ENCODE measurements at regions not wholly inside any gene's neighbourhood (a gene's known extent, or its start where the extent isn't known, plus 50 kb on each side); places are given as distances from the start of the nearest gene placed in this dataset.

DNA sequence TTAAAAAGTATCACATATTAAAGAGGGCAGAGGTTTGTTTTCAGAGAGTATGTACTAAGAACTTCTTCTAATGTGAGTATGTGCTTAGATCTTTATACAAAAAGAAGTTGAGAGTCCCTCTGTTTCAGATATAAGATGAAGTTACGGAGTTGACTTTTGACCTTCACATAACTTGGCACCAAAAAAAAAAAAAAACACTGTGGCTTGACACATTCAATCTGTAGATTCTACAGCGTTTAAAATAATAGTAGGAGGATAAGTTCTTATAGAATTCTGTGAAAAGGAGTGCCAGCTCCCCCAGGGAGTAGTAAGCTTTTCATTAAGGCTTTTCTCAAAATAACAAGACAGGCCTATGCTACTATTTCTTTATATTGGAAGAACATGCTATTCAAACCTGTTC, 105.4 kb upstream of the LRP1B start:
- H4K20me1 ChIP-seq (ENCODE audit: control insufficient read depth, extremely low read depth, insufficient read depth, low read length): no peaks in the 10 kb centered on the region
- no peaks in the 10 kb centered on the region for H3K27me3 ChIP-seq (ENCODE audit: control insufficient read depth, insufficient read depth, low read length)
- H3K9ac ChIP-seq (ENCODE audit: insufficient read depth, low read length): no peak overlapping the region
- H3K4me3 ChIP-seq (replicated peaks in 1 of 4; ENCODE audit: control extremely low read depth in 1 of 4, insufficient read depth in 1 of 4, low read depth in 3 of 4, low read length in 4 of 4): no peak overlapping the region
- no peak overlapping the region for H3K4me2 ChIP-seq (ENCODE audit: extremely low read depth, insufficient read depth, low read length)
- no peak overlapping the region for H2AFZ ChIP-seq (ENCODE audit: low read length)
- no peaks in the 10 kb centered on the region for H3K36me3 ChIP-seq (ENCODE audit: control insufficient read depth, insufficient read depth, low read length)
- no peak for TF ChIP-seq EZH2 (IDR thresholded peaks at IDR 0.05; ENCODE audit: low read length, missing control alignments)
- TF ChIP-seq, protein P1, sequence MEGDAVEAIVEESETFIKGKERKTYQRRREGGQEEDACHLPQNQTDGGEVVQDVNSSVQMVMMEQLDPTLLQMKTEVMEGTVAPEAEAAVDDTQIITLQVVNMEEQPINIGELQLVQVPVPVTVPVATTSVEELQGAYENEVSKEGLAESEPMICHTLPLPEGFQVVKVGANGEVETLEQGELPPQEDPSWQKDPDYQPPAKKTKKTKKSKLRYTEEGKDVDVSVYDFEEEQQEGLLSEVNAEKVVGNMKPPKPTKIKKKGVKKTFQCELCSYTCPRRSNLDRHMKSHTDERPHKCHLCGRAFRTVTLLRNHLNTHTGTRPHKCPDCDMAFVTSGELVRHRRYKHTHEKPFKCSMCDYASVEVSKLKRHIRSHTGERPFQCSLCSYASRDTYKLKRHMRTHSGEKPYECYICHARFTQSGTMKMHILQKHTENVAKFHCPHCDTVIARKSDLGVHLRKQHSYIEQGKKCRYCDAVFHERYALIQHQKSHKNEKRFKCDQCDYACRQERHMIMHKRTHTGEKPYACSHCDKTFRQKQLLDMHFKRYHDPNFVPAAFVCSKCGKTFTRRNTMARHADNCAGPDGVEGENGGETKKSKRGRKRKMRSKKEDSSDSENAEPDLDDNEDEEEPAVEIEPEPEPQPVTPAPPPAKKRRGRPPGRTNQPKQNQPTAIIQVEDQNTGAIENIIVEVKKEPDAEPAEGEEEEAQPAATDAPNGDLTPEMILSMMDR (conservative IDR thresholded peaks at IDR 0.05 in 1 of 2, IDR thresholded peaks at IDR 0.05 in 1 of 2; ENCODE audit: low read depth in 1 of 2, low read length in 2 of 2): no peak
- H3K79me2 ChIP-seq (ENCODE audit: control insufficient read depth, insufficient read depth, low read length): no peaks in the 10 kb centered on the region
- H3K27ac ChIP-seq (ENCODE audit: insufficient read depth, low read length): no peak overlapping the region
- no peaks in the 10 kb centered on the region for H3K4me1 ChIP-seq (ENCODE audit: control insufficient read depth, extremely low read depth, insufficient read depth, low read length)
- DNase-seq (ENCODE audit: low read depth in 2 of 2): no peak
- H3K9me3 ChIP-seq (ENCODE audit: control insufficient read depth, insufficient read depth, low read depth, low read length): no peaks in the 10 kb centered on the region

DNA sequence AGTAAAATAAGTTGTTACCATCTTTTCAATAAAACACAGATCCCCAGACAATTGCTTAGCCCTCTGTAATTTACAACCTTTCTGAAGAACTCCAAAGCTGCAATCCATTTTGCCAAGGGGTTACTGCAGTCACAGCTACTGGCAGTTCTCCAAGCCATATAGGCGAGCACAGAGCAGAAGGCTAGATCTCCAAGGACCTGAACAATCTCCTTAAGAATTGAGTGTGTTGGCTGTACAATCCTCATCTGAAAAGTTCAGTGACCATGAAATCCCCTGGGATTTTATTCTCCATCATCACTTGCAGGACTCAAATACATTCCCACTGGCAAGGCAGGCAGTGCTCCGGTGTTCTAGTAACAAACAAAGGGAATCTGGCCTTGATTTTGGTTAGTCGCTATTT, 103.9 kb upstream of the LRP1B start:
- H3K4me3 ChIP-seq (replicated peaks in 1 of 4; ENCODE audit: control extremely low read depth in 1 of 4, insufficient read depth in 1 of 4, low read depth in 3 of 4, low read length in 4 of 4): no peak overlapping the region
- peak in 1 of 2 donors; percentile 3 for DNase-seq (ENCODE audit: low read depth in 2 of 2)
- H3K4me2 ChIP-seq (ENCODE audit: extremely low read depth, insufficient read depth, low read length): no peak overlapping the region
- no peak overlapping the region for H3K9ac ChIP-seq (ENCODE audit: insufficient read depth, low read length)
- H3K27ac ChIP-seq (ENCODE audit: insufficient read depth, low read length): no peak overlapping the region
- H3K27me3 ChIP-seq (ENCODE audit: control insufficient read depth, insufficient read depth, low read length): no peaks in the 10 kb centered on the region
- H2AFZ ChIP-seq (ENCODE audit: low read length): no peak overlapping the region
- no peaks in the 10 kb centered on the region for H3K4me1 ChIP-seq (ENCODE audit: control insufficient read depth, extremely low read depth, insufficient read depth, low read length)
- no peaks in the 10 kb centered on the region for H4K20me1 ChIP-seq (ENCODE audit: control insufficient read depth, extremely low read depth, insufficient read depth, low read length)
- no peaks in the 10 kb centered on the region for H3K79me2 ChIP-seq (ENCODE audit: control insufficient read depth, insufficient read depth, low read length)
- TF ChIP-seq EZH2 (IDR thresholded peaks at IDR 0.05; ENCODE audit: low read length, missing control alignments): no peak
- TF ChIP-seq, protein P1 (conservative IDR thresholded peaks at IDR 0.05 in 1 of 2, IDR thresholded peaks at IDR 0.05 in 1 of 2; ENCODE audit: low read depth in 1 of 2, low read length in 2 of 2): no peak
- H3K36me3 ChIP-seq (ENCODE audit: control insufficient read depth, insufficient read depth, low read length): no peaks in the 10 kb centered on the region
- no peaks in the 10 kb centered on the region for H3K9me3 ChIP-seq (ENCODE audit: control insufficient read depth, insufficient read depth, low read depth, low read length)

DNA sequence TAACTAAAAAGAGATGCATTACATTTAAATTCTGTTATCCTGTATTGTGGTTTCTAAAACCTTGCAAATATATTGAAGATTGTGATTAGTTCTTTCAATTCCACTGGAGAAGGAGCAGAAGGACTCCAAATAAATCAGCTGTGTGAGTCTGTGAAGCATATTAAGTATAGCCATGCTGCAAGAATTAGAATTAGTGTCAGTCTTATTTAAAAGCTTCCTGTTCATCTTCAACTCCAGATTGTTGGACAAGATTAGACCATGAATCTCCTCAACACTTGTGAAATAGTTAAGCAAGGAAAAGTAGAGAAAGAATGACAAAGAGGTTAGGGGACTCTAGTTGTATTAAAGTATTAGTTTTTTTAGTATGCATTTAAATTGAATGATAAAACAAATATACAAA, 92.5 kb upstream of the LRP1B start:
- H3K9me3 ChIP-seq (ENCODE audit: control insufficient read depth, insufficient read depth, low read depth, low read length): no peaks in the 10 kb centered on the region
- H3K4me1 ChIP-seq (ENCODE audit: control insufficient read depth, extremely low read depth, insufficient read depth, low read length): no peaks in the 10 kb centered on the region
- no peaks in the 10 kb centered on the region for H3K36me3 ChIP-seq (ENCODE audit: control insufficient read depth, insufficient read depth, low read length)

More for the DNA sequence above, 92.5 kb upstream of the LRP1B start:
- Histone ChIP-seq H2AFZ (ENCODE audit: low read length) (no peak overlapping the region), H3K79me2 (ENCODE audit: control insufficient read depth, insufficient read depth, low read length) (no peaks in the 10 kb centered on the region), H3K27ac (ENCODE audit: insufficient read depth, low read length) (no peak overlapping the region), H3K4me3 (replicated peaks in 1 of 4; ENCODE audit: control extremely low read depth in 1 of 4, insufficient read depth in 1 of 4, low read depth in 3 of 4, low read length in 4 of 4) (no peak overlapping the region), H3K27me3 (ENCODE audit: control insufficient read depth, insufficient read depth, low read length) (no peaks in the 10 kb centered on the region), H3K9ac (ENCODE audit: insufficient read depth, low read length) (no peak overlapping the region), H3K4me2 (ENCODE audit: extremely low read depth, insufficient read depth, low read length) (no peak overlapping the region), H4K20me1 (ENCODE audit: control insufficient read depth, extremely low read depth, insufficient read depth, low read length) (no peaks in the 10 kb centered on the region)
- no peak for TF ChIP-seq EZH2 (IDR thresholded peaks at IDR 0.05; ENCODE audit: low read length, missing control alignments)
- TF ChIP-seq, protein P1 (conservative IDR thresholded peaks at IDR 0.05 in 1 of 2, IDR thresholded peaks at IDR 0.05 in 1 of 2; ENCODE audit: low read depth in 1 of 2, low read length in 2 of 2): no peak
- no peak for DNase-seq (ENCODE audit: low read depth in 2 of 2)
